ENCODE measurements at regions not wholly inside any gene's neighbourhood (a gene's known extent, or its start where the extent isn't known, plus 50 kb on each side); places are given as distances from the start of the nearest gene placed in this dataset.

- H3K27me3 ChIP-seq (replicated peaks; ENCODE audit: insufficient read depth, low read depth, low read length, poor library complexity), result no peaks in the 10 kb centered on the region
- CTCF ChIA-PET, result no interaction called here
- H3K27ac ChIP-seq (ENCODE audit: low read depth, low read length, poor library complexity, severe bottlenecking), result no peak overlapping the region
- H3K36me3 ChIP-seq (ENCODE audit: insufficient read depth, low read length, poor library complexity, severe bottlenecking), result no peaks in the 10 kb centered on the region
- no peak overlapping the region for H3K4me3 ChIP-seq (ENCODE audit: low read depth, low read length, poor library complexity, severe bottlenecking)
- no TSS peak for BruUV-seq (replicated peaks)
- POLR2A ChIA-PET (ENCODE audit: low non-redundant PET), result interaction anchor here (0.6 kb wide), 1 partner anchor 52 kb away, joined by 3 read pairs; no protein-coding TSS in a partner anchor
- TF ChIP-seq EZH2 (IDR thresholded peaks at IDR 0.05; ENCODE audit: borderline replicate concordance, low read depth, low read length, poor library complexity, severe bottlenecking) (no peak), CTCF (conservative IDR thresholded peaks at IDR 0.05; ENCODE audit: low read depth, low read length) (no peak)
- no peaks in the 10 kb centered on the region for H3K9me3 ChIP-seq (ENCODE audit: low read depth, low read length, poor library complexity, severe bottlenecking)
- no peak for DNase-seq (ENCODE audit: low spot score)
- H3K4me1 ChIP-seq (ENCODE audit: insufficient read depth, low read length, poor library complexity, severe bottlenecking), result no peaks in the 10 kb centered on the region
- intact Hi-C loops (cut with micrococcal nuclease; ENCODE audit: unreplicated experiment), result no loop called here
These were observed 627.0 kb upstream of the SYT4 start for GRCh38 chr18:43904209-43904837.

- no TSS peak for BruUV-seq (replicated peaks)
- H3K4me3 ChIP-seq (ENCODE audit: low read depth, low read length, poor library complexity, severe bottlenecking), result no peak overlapping the region
- no peaks in the 10 kb centered on the region for H3K9me3 ChIP-seq (ENCODE audit: low read depth, low read length, poor library complexity, severe bottlenecking)
- no peaks in the 10 kb centered on the region for H3K4me1 ChIP-seq (ENCODE audit: insufficient read depth, low read length, poor library complexity, severe bottlenecking)
- ChIA-PET CTCF (no interaction called here), POLR2A (ENCODE audit: low non-redundant PET) (no interaction called here)
- DNase-seq (ENCODE audit: low spot score), result no peak
- TF ChIP-seq CTCF (conservative IDR thresholded peaks at IDR 0.05; ENCODE audit: low read depth, low read length) (no peak), EZH2 (IDR thresholded peaks at IDR 0.05; ENCODE audit: borderline replicate concordance, low read depth, low read length, poor library complexity, severe bottlenecking) (no peak)
- no peak overlapping the region for H3K27ac ChIP-seq (ENCODE audit: low read depth, low read length, poor library complexity, severe bottlenecking)
- no peaks in the 10 kb centered on the region for H3K36me3 ChIP-seq (ENCODE audit: insufficient read depth, low read length, poor library complexity, severe bottlenecking)
- intact Hi-C loops (cut with micrococcal nuclease; ENCODE audit: unreplicated experiment), result no loop called here
- no peaks in the 10 kb centered on the region for H3K27me3 ChIP-seq (replicated peaks; ENCODE audit: insufficient read depth, low read depth, low read length, poor library complexity)
These were observed 636.7 kb upstream of the SYT4 start for GRCh38 chr18:43914018-43914417.

- CTCF ChIA-PET, result no interaction called here
- Histone ChIP-seq H3K4me3 (ENCODE audit: low read depth, low read length, poor library complexity, severe bottlenecking) (no peak overlapping the region), H3K36me3 (ENCODE audit: insufficient read depth, low read length, poor library complexity, severe bottlenecking) (no peaks in the 10 kb centered on the region), H3K4me1 (ENCODE audit: insufficient read depth, low read length, poor library complexity, severe bottlenecking) (no peaks in the 10 kb centered on the region), H3K27ac (ENCODE audit: low read depth, low read length, poor library complexity, severe bottlenecking) (no peak overlapping the region), H3K27me3 (replicated peaks; ENCODE audit: insufficient read depth, low read depth, low read length, poor library complexity) (no peaks in the 10 kb centered on the region), H3K9me3 (ENCODE audit: low read depth, low read length, poor library complexity, severe bottlenecking) (no peaks in the 10 kb centered on the region)
- no peak for DNase-seq (ENCODE audit: low spot score)
- POLR2A ChIA-PET (ENCODE audit: low non-redundant PET), result no interaction called here
- no TSS peak for BruUV-seq (replicated peaks)
- intact Hi-C loops (cut with micrococcal nuclease; ENCODE audit: unreplicated experiment), result no loop called here
- TF ChIP-seq EZH2 (IDR thresholded peaks at IDR 0.05; ENCODE audit: borderline replicate concordance, low read depth, low read length, poor library complexity, severe bottlenecking) (no peak), CTCF (conservative IDR thresholded peaks at IDR 0.05; ENCODE audit: low read depth, low read length) (no peak)
These were observed 639.7 kb upstream of the SYT4 start for GRCh38 chr18:43916984-43917383.

Data from A673 (cell line).